Fibroblast of upper back skin (primary cell): ENCODE measurements at regions not wholly inside any gene's neighbourhood (a gene's known extent, or its start where the extent isn't known, plus 50 kb on each side); places are given as distances from the start of the nearest gene placed in this dataset.
A peak's percentile ranks its signal among the peaks of the same experiment; 100 is the strongest.

Source experiments
- DNase-seq: peaks from one replicate; pipeline ENCODE4 v3.0.0-alpha.2; 2013

GRCh38 chr13:84934911-84935310 is 864.3 kb downstream of the SLITRK6 start:
- DNase-seq, result no peak

- no peak for DNase-seq
Observed at GRCh38 chr13:84933797-84934196, 865.4 kb downstream of the SLITRK6 start.

- DNase-seq, result no peak
Observed at GRCh38 chr13:84931264-84931663, 868.0 kb downstream of the SLITRK6 start.

GRCh38 chr13:84927442-84928169 is 871.6 kb downstream of the SLITRK6 start:
- no peak for DNase-seq

- peak; percentile 57 for DNase-seq
Observed at GRCh38 chr13:84925443-84925842, 873.8 kb downstream of the SLITRK6 start.

- DNase-seq, result no peak
Observed at GRCh38 chr13:84923831-84924230, 875.4 kb downstream of the SLITRK6 start.

GRCh38 chr13:84917252-84917878 is 881.9 kb downstream of the SLITRK6 start:
- DNase-seq, result peak; percentile 26

GRCh38 chr13:84912720-84913119 is 886.5 kb downstream of the SLITRK6 start:
- no peak for DNase-seq

- DNase-seq, result no peak
Observed at GRCh38 chr13:84910423-84910822, 888.8 kb downstream of the SLITRK6 start.

- DNase-seq, result peak; percentile 3
Observed at GRCh38 chr13:84903391-84903790, 895.8 kb downstream of the SLITRK6 start.

- DNase-seq, result no peak
Observed at GRCh38 chr13:84902243-84902642, 897.0 kb downstream of the SLITRK6 start.

GRCh38 chr13:84896128-84896527 is 903.1 kb downstream of the SLITRK6 start:
- DNase-seq, result peak; percentile 69

- DNase-seq, result no peak
Observed at GRCh38 chr13:84894749-84895148, 904.5 kb downstream of the SLITRK6 start.

GRCh38 chr13:84885868-84886267 is 913.4 kb downstream of the SLITRK6 start:
- DNase-seq, result no peak

GRCh38 chr13:84873951-84874350 is 925.3 kb downstream of the SLITRK6 start:
- DNase-seq, result no peak

GRCh38 chr13:84870190-84870589 is 929.0 kb downstream of the SLITRK6 start:
- no peak for DNase-seq

- DNase-seq, result no peak
Observed at GRCh38 chr13:84867246-84867645, 932.0 kb downstream of the SLITRK6 start.

GRCh38 chr13:84865783-84866221 is 933.4 kb downstream of the SLITRK6 start:
- DNase-seq, result no peak

- DNase-seq, result no peak
Observed at GRCh38 chr13:84864341-84864740, 934.9 kb downstream of the SLITRK6 start.

- DNase-seq, result no peak
Observed at GRCh38 chr13:84847107-84847506, 952.1 kb downstream of the SLITRK6 start.

GRCh38 chr13:84845907-84846619 is 953.2 kb downstream of the SLITRK6 start:
- DNase-seq, result no peak

- peak; percentile 1 for DNase-seq
Observed at GRCh38 chr13:84844473-84844872, 954.7 kb downstream of the SLITRK6 start.

- DNase-seq, result no peak
Observed at GRCh38 chr13:84843368-84843767, 955.9 kb downstream of the SLITRK6 start.

GRCh38 chr13:84834201-84834600 is 951.9 kb upstream of the SLITRK1 start:
- DNase-seq, result no peak
